ENCODE measurements at regions not wholly inside any gene's neighbourhood (a gene's known extent, or its start where the extent isn't known, plus 50 kb on each side); places are given as distances from the start of the nearest gene placed in this dataset.

DNA sequence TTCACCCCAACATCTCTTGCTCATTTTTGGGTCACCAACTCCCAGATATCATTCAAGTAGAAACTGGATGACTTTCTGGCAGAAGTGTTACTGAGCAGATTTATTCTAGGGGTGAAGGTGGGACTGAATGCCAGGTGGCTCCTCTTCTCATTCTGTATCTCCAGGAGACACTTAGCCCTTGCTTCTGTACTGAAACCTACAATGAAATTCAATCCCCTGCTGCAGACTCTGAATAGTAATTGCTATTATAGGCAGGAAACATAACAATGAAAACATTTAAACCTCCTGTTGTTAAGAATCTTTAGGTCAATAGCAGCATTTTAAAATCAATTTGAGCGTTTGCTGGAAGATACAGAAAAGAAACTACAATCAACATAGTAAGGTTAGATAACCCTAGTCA, 879.4 kb upstream of the TENM4 start:
- H3K4me3 ChIP-seq (ENCODE audit: control insufficient read depth in 1 of 2, extremely low read depth in 1 of 2, low read length in 1 of 2): no peak overlapping the region
- ChIA-PET POLR2A (no interaction called here), CTCF (no interaction called here)
- no peaks in the 10 kb centered on the region for H3K27me3 ChIP-seq (replicated peaks in 1 of 2; ENCODE audit: control insufficient read depth in 2 of 2, extremely low read depth in 1 of 2, insufficient read depth in 2 of 2, low read length in 1 of 2)
- DNase-seq: no peak
- Mint-ChIP-seq H3K27ac (no peak overlapping the region), H3K27me3 (no peaks in the 10 kb centered on the region), H3K9me3 (peaks cover 11 to 21% (median 21%) of the 10 kb centered on the region in 3 donors), H3K36me3 (no peaks in the 10 kb centered on the region), H3K4me1 (no peaks in the 10 kb centered on the region), H3K4me3 (no peak overlapping the region)
- H3K4me1 ChIP-seq (ENCODE audit: control insufficient read depth in 1 of 2, extremely low read depth in 1 of 2, insufficient read depth in 2 of 2, low read length in 2 of 2): no peaks in the 10 kb centered on the region
- H3K27ac ChIP-seq (ENCODE audit: low read length): no peak overlapping the region
- WGBS (ENCODE audit: insufficient coverage): no CpG with 5 or more reads among the region's 1 CpG
- H3K9me3 ChIP-seq: no peaks in the 10 kb centered on the region
- no peak for ATAC-seq (replicated peaks in 1 of 4)
- H3K36me3 ChIP-seq (ENCODE audit: control insufficient read depth in 2 of 2, extremely low read depth in 1 of 2, insufficient read depth in 1 of 2, low read length in 1 of 2): no peaks in the 10 kb centered on the region

- H3K4me3 Mint-ChIP-seq: no peak overlapping the region
- ChIA-PET POLR2A (no interaction called here), CTCF (no interaction called here)
- H3K27ac ChIP-seq (ENCODE audit: low read length): no peak overlapping the region
- H3K4me3 ChIP-seq (ENCODE audit: control insufficient read depth in 1 of 2, extremely low read depth in 1 of 2, low read length in 1 of 2): no peak overlapping the region
- H3K36me3 ChIP-seq (ENCODE audit: control insufficient read depth in 2 of 2, extremely low read depth in 1 of 2, insufficient read depth in 1 of 2, low read length in 1 of 2): no peaks in the 10 kb centered on the region
- H3K27me3 ChIP-seq (replicated peaks in 1 of 2; ENCODE audit: control insufficient read depth in 2 of 2, extremely low read depth in 1 of 2, insufficient read depth in 2 of 2, low read length in 1 of 2): no peaks in the 10 kb centered on the region
- no peaks in the 10 kb centered on the region for H3K27me3 Mint-ChIP-seq
- ATAC-seq (replicated peaks in 1 of 4): no peak
- WGBS (ENCODE audit: insufficient coverage): 71% methylated on average over 1 of the region's 1 CpG
- no peak for DNase-seq
- no peaks in the 10 kb centered on the region for H3K4me1 Mint-ChIP-seq
- H3K9me3 ChIP-seq: no peaks in the 10 kb centered on the region
- no peak overlapping the region for H3K27ac Mint-ChIP-seq
- H3K36me3 Mint-ChIP-seq: no peaks in the 10 kb centered on the region
- H3K9me3 Mint-ChIP-seq: peaks cover 8 to 22% (median 21%) of the 10 kb centered on the region in 3 donors
- no peaks in the 10 kb centered on the region for H3K4me1 ChIP-seq (ENCODE audit: control insufficient read depth in 1 of 2, extremely low read depth in 1 of 2, insufficient read depth in 2 of 2, low read length in 2 of 2)
These were observed 876.8 kb upstream of the TENM4 start for GRCh38 chr11:80317612-80318011.

- POLR2A ChIA-PET: no interaction called here
- Mint-ChIP-seq H3K4me3 (no peak overlapping the region), H3K36me3 (no peaks in the 10 kb centered on the region), H3K9me3 (peaks cover 8 to 24% (median 21%) of the 10 kb centered on the region in 3 donors), H3K4me1 (no peaks in the 10 kb centered on the region), H3K27me3 (no peaks in the 10 kb centered on the region), H3K27ac (no peak overlapping the region)
- Histone ChIP-seq H3K9me3 (no peaks in the 10 kb centered on the region), H3K4me3 (ENCODE audit: control insufficient read depth in 1 of 2, extremely low read depth in 1 of 2, low read length in 1 of 2) (no peak overlapping the region), H3K36me3 (ENCODE audit: control insufficient read depth in 2 of 2, extremely low read depth in 1 of 2, insufficient read depth in 1 of 2, low read length in 1 of 2) (no peaks in the 10 kb centered on the region), H3K4me1 (ENCODE audit: control insufficient read depth in 1 of 2, extremely low read depth in 1 of 2, insufficient read depth in 2 of 2, low read length in 2 of 2) (no peaks in the 10 kb centered on the region), H3K27me3 (replicated peaks in 1 of 2; ENCODE audit: control insufficient read depth in 2 of 2, extremely low read depth in 1 of 2, insufficient read depth in 2 of 2, low read length in 1 of 2) (no peaks in the 10 kb centered on the region), H3K27ac (ENCODE audit: low read length) (no peak overlapping the region)
- CTCF ChIA-PET: no interaction called here
- no peak for ATAC-seq (replicated peaks in 1 of 4)
- WGBS (ENCODE audit: insufficient coverage): 29% methylated on average over 1 of the region's 2 CpGs
- no peak for DNase-seq
These were observed 874.4 kb upstream of the TENM4 start for GRCh38 chr11:80315200-80315599.

GRCh38 chr11:80309301-80309700, 868.5 kb upstream of the TENM4 start:
- Histone ChIP-seq H3K27ac (ENCODE audit: low read length) (no peak overlapping the region), H3K9me3 (no peaks in the 10 kb centered on the region), H3K4me1 (ENCODE audit: control insufficient read depth in 1 of 2, extremely low read depth in 1 of 2, insufficient read depth in 2 of 2, low read length in 2 of 2) (no peaks in the 10 kb centered on the region), H3K4me3 (ENCODE audit: control insufficient read depth in 1 of 2, extremely low read depth in 1 of 2, low read length in 1 of 2) (no peak overlapping the region), H3K36me3 (ENCODE audit: control insufficient read depth in 2 of 2, extremely low read depth in 1 of 2, insufficient read depth in 1 of 2, low read length in 1 of 2) (no peaks in the 10 kb centered on the region), H3K27me3 (replicated peaks in 1 of 2; ENCODE audit: control insufficient read depth in 2 of 2, extremely low read depth in 1 of 2, insufficient read depth in 2 of 2, low read length in 1 of 2) (no peaks in the 10 kb centered on the region)
- Mint-ChIP-seq H3K36me3 (no peaks in the 10 kb centered on the region), H3K9me3 (peaks cover 11 to 20% (median 12%) of the 10 kb centered on the region in 3 donors), H3K27me3 (no peaks in the 10 kb centered on the region), H3K4me3 (no peak overlapping the region), H3K4me1 (no peaks in the 10 kb centered on the region), H3K27ac (no peak overlapping the region)
- ChIA-PET CTCF (no interaction called here), POLR2A (no interaction called here)
- no peak for ATAC-seq (replicated peaks in 1 of 4)
- DNase-seq: no peak

- Mint-ChIP-seq H3K4me3 (no peak overlapping the region), H3K9me3 (peaks cover 14 to 23% (median 22%) of the 10 kb centered on the region in 3 donors), H3K27ac (no peak overlapping the region), H3K4me1 (no peaks in the 10 kb centered on the region), H3K27me3 (no peaks in the 10 kb centered on the region), H3K36me3 (no peaks in the 10 kb centered on the region)
- H3K36me3 ChIP-seq (ENCODE audit: control insufficient read depth in 2 of 2, extremely low read depth in 1 of 2, insufficient read depth in 1 of 2, low read length in 1 of 2): no peaks in the 10 kb centered on the region
- ChIA-PET CTCF (no interaction called here), POLR2A (no interaction called here)
- H3K27me3 ChIP-seq (replicated peaks in 1 of 2; ENCODE audit: control insufficient read depth in 2 of 2, extremely low read depth in 1 of 2, insufficient read depth in 2 of 2, low read length in 1 of 2): no peaks in the 10 kb centered on the region
- H3K4me1 ChIP-seq (ENCODE audit: control insufficient read depth in 1 of 2, extremely low read depth in 1 of 2, insufficient read depth in 2 of 2, low read length in 2 of 2): no peaks in the 10 kb centered on the region
- ATAC-seq (replicated peaks in 1 of 4): no peak
- H3K9me3 ChIP-seq: no peaks in the 10 kb centered on the region
- no peak overlapping the region for H3K27ac ChIP-seq (ENCODE audit: low read length)
- WGBS (ENCODE audit: insufficient coverage): 100% methylated on average over 1 of the region's 2 CpGs
- no peak overlapping the region for H3K4me3 ChIP-seq (ENCODE audit: control insufficient read depth in 1 of 2, extremely low read depth in 1 of 2, low read length in 1 of 2)
- DNase-seq: no peak
These were observed 866.8 kb upstream of the TENM4 start for GRCh38 chr11:80307676-80308075.

DNA sequence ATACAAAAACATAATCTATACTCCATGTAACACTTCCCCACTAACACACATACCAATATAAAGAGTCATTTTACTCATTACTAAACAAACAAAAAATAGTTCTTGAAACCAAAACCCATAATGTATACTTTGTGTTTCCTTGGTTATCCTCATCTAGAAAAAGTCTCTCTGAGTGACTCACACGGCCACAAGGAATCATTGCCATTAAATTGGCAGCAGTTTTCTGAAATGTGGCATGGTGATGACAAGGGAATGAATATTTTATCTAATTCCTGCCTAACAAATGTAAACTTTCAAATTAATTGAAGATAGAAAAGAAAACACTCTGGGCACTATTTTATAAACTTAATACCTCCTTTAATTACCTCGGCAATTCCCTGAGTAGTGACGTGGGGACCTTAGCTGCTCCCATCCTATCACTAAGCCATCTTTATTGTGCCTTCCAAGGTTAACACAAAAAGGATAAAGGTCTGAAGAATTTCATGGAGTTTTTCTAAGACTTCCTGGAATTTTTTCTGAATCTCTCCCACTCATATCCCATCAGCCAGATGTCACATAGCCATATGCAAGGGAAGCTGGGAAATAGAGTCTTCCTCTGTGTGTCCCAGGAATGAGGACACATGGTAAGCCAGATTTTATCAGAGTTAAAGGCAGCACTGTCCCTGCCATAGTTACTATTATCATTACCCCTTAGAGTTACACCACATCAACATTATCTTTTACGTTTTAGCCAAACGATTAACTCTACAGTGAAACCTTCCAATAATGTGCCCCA, 857.2 kb upstream of the TENM4 start:
- H3K4me3 Mint-ChIP-seq: no peak overlapping the region
- CTCF ChIA-PET: no interaction called here
- H3K27me3 Mint-ChIP-seq: no peaks in the 10 kb centered on the region
- H3K36me3 Mint-ChIP-seq: no peaks in the 10 kb centered on the region
- no peak overlapping the region for H3K27ac ChIP-seq (ENCODE audit: low read length)
- H3K4me3 ChIP-seq (ENCODE audit: control insufficient read depth in 1 of 2, extremely low read depth in 1 of 2, low read length in 1 of 2): no peak overlapping the region
- POLR2A ChIA-PET: no interaction called here
- DNase-seq: no peak
- ATAC-seq (replicated peaks in 1 of 4): no peak
- H3K9me3 ChIP-seq: no peaks in the 10 kb centered on the region
- no peaks in the 10 kb centered on the region for H3K27me3 ChIP-seq (replicated peaks in 1 of 2; ENCODE audit: control insufficient read depth in 2 of 2, extremely low read depth in 1 of 2, insufficient read depth in 2 of 2, low read length in 1 of 2)
- H3K4me1 ChIP-seq (ENCODE audit: control insufficient read depth in 1 of 2, extremely low read depth in 1 of 2, insufficient read depth in 2 of 2, low read length in 2 of 2): no peaks in the 10 kb centered on the region
- WGBS (ENCODE audit: insufficient coverage): no CpG with 5 or more reads among the region's 5 CpGs
- H3K27ac Mint-ChIP-seq: no peak overlapping the region
- no peaks in the 10 kb centered on the region for H3K36me3 ChIP-seq (ENCODE audit: control insufficient read depth in 2 of 2, extremely low read depth in 1 of 2, insufficient read depth in 1 of 2, low read length in 1 of 2)
- H3K4me1 Mint-ChIP-seq: no peaks in the 10 kb centered on the region
- peaks cover 10 to 20% (median 13%) of the 10 kb centered on the region in 3 donors for H3K9me3 Mint-ChIP-seq

DNA sequence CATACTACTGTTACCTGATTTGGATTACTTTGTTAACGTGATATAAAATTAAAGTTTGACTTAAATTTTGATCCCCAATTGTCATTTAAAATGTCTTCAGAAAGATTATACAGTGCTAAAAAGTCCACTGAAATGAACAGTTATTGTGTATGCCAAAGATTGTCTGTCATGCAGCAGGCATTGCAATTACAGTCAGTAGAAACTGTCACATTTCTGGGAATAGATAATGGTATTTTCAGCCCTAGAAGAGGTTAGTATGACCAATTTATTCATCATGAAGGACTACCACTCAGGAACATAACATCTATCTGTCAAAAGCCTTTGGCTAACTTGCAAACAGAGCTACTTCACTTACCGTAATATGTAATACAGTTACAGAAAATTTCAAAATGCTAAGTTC, 852.5 kb upstream of the TENM4 start:
- DNase-seq: no peak
- no CpG with 5 or more reads among the region's 2 CpGs for WGBS (ENCODE audit: insufficient coverage)
- H3K27me3 Mint-ChIP-seq: no peaks in the 10 kb centered on the region
- no peak overlapping the region for H3K4me3 Mint-ChIP-seq
- Histone ChIP-seq H3K9me3 (no peaks in the 10 kb centered on the region), H3K4me3 (ENCODE audit: control insufficient read depth in 1 of 2, extremely low read depth in 1 of 2, low read length in 1 of 2) (no peak overlapping the region), H3K27me3 (replicated peaks in 1 of 2; ENCODE audit: control insufficient read depth in 2 of 2, extremely low read depth in 1 of 2, insufficient read depth in 2 of 2, low read length in 1 of 2) (no peaks in the 10 kb centered on the region), H3K27ac (ENCODE audit: low read length) (no peak overlapping the region), H3K36me3 (ENCODE audit: control insufficient read depth in 2 of 2, extremely low read depth in 1 of 2, insufficient read depth in 1 of 2, low read length in 1 of 2) (no peaks in the 10 kb centered on the region), H3K4me1 (ENCODE audit: control insufficient read depth in 1 of 2, extremely low read depth in 1 of 2, insufficient read depth in 2 of 2, low read length in 2 of 2) (no peaks in the 10 kb centered on the region)
- peaks cover 7 to 20% (median 19%) of the 10 kb centered on the region in 3 donors for H3K9me3 Mint-ChIP-seq
- ATAC-seq (replicated peaks in 1 of 4): no peak
- no peak overlapping the region for H3K27ac Mint-ChIP-seq
- ChIA-PET POLR2A (no interaction called here), CTCF (no interaction called here)
- H3K36me3 Mint-ChIP-seq: no peaks in the 10 kb centered on the region
- no peaks in the 10 kb centered on the region for H3K4me1 Mint-ChIP-seq
